ENCODE measurements at regions not wholly inside any gene's neighbourhood (a gene's known extent, or its start where the extent isn't known, plus 50 kb on each side); places are given as distances from the start of the nearest gene placed in this dataset.
"Not testable (repeated sequence)": the region's sequence is repeated elsewhere in the genome, so short reads cannot be mapped to it uniquely, and the experiment has no call there.

GRCh38 chr13:40363653-40364052 is 302.8 kb downstream of the FOXO1 start:
- DNase-seq (ENCODE audit: low read depth): no peak

GRCh38 chr13:40366119-40366518 is 300.3 kb downstream of the FOXO1 start:
- no peak for DNase-seq (ENCODE audit: low read depth)

- DNase-seq (ENCODE audit: low read depth): no peak
Measured at GRCh38 chr13:40368127-40368891, 298.1 kb downstream of the FOXO1 start.

- no peak for DNase-seq (ENCODE audit: low read depth)
Measured at GRCh38 chr13:40370661-40371060, 295.8 kb downstream of the FOXO1 start.

GRCh38 chr13:40371531-40372125 is 294.8 kb downstream of the FOXO1 start:
- no peak for DNase-seq (ENCODE audit: low read depth)

GRCh38 chr13:40373608-40374007 is 292.8 kb downstream of the FOXO1 start:
- DNase-seq (ENCODE audit: low read depth): not testable (repeated sequence)

GRCh38 chr13:40375489-40376171 is 290.8 kb downstream of the FOXO1 start:
- no peak for DNase-seq (ENCODE audit: low read depth)

- DNase-seq (ENCODE audit: low read depth): no peak
Measured at GRCh38 chr13:40376296-40376849, 290.1 kb downstream of the FOXO1 start.

- DNase-seq (ENCODE audit: low read depth): no peak
Measured at GRCh38 chr13:40376867-40377535, 289.4 kb downstream of the FOXO1 start.

GRCh38 chr13:40377783-40378182 is 288.7 kb downstream of the FOXO1 start:
- DNase-seq (ENCODE audit: low read depth): no peak

- no peak for DNase-seq (ENCODE audit: low read depth)
Measured at GRCh38 chr13:40379196-40379595, 287.2 kb downstream of the FOXO1 start.

- no peak for DNase-seq (ENCODE audit: low read depth)
Measured at GRCh38 chr13:40379794-40380578, 286.5 kb downstream of the FOXO1 start.

GRCh38 chr13:40381935-40382764 is 284.3 kb downstream of the FOXO1 start:
- DNase-seq (ENCODE audit: low read depth): no peak

GRCh38 chr13:40383132-40383531 is 283.3 kb downstream of the FOXO1 start:
- DNase-seq (ENCODE audit: low read depth): no peak

- DNase-seq (ENCODE audit: low read depth): no peak
Measured at GRCh38 chr13:40383885-40384284, 282.6 kb downstream of the FOXO1 start.

GRCh38 chr13:40384976-40385857 is 281.2 kb downstream of the FOXO1 start:
- no peak for DNase-seq (ENCODE audit: low read depth)

GRCh38 chr13:40385858-40386180 is 280.6 kb downstream of the FOXO1 start:
- DNase-seq (ENCODE audit: low read depth): no peak

- no peak for DNase-seq (ENCODE audit: low read depth)
Measured at GRCh38 chr13:40386586-40386985, 279.9 kb downstream of the FOXO1 start.

- DNase-seq (ENCODE audit: low read depth): no peak
Measured at GRCh38 chr13:40387775-40388174, 278.7 kb downstream of the FOXO1 start.

- DNase-seq (ENCODE audit: low read depth): no peak
Measured at GRCh38 chr13:40388617-40389016, 277.8 kb downstream of the FOXO1 start.

Measured in HS-27A (cell line).